Type B pancreatic cell (in vitro differentiated cells): ENCODE measurements at regions not wholly inside any gene's neighbourhood (a gene's known extent, or its start where the extent isn't known, plus 50 kb on each side); places are given as distances from the start of the nearest gene placed in this dataset.

ENCODE experiments used
- DNase-seq: peaks from one replicate; pipeline ENCODE4 v3.0.0; 2021; ENCODE audit warnings: mixed read lengths; ENCODE audit not compliant: unreplicated experiment; ENCODE audit errors: extremely low spot score
- H3K27ac Mint-ChIP-seq: 2 replicates; pipeline ENCODE4 v1.8.0; 2021; ENCODE audit warnings: mild to moderate bottlenecking, mixed read lengths
- H3K27me3 Mint-ChIP-seq: 2 replicates; pipeline ENCODE4 v1.8.0; 2021; ENCODE audit warnings: mixed read lengths
- H3K36me3 Mint-ChIP-seq: 2 replicates; pipeline ENCODE4 v1.8.0; 2021; ENCODE audit warnings: mixed read lengths
- H3K4me1 Mint-ChIP-seq: one replicate; pipeline ENCODE4 v1.8.0; 2021; ENCODE audit warnings: mixed read lengths; ENCODE audit not compliant: unreplicated experiment
- H3K4me3 Mint-ChIP-seq: 2 replicates; pipeline ENCODE4 v1.8.0; 2021; ENCODE audit warnings: mild to moderate bottlenecking, mixed read lengths
- H3K9me3 Mint-ChIP-seq: 2 replicates; pipeline ENCODE4 v1.8.0; 2021; ENCODE audit warnings: mixed read lengths
- CTCF ChIP-seq: fragments of 200-600 bp; sonication (generic); conservative IDR thresholded peaks from 2 replicates; pipeline ENCODE4 v1.5.0; 2021; ENCODE audit warnings: antibody characterized with exemption, mild to moderate bottlenecking

- no peak for TF ChIP-seq CTCF
- H3K36me3 Mint-ChIP-seq = no peaks in the 10 kb centered on the region
- no peaks in the 10 kb centered on the region for H3K27me3 Mint-ChIP-seq
- DNase-seq = no peak
- no peaks in the 10 kb centered on the region for H3K4me1 Mint-ChIP-seq
- H3K9me3 Mint-ChIP-seq = no peaks in the 10 kb centered on the region
- H3K27ac Mint-ChIP-seq = no peak overlapping the region
- no peak overlapping the region for H3K4me3 Mint-ChIP-seq
Observed at GRCh38 chr20:7692478-7692877, 247.8 kb downstream of the HAO1 start.

GRCh38 chr20:7693761-7694160, 246.5 kb downstream of the HAO1 start:
- DNase-seq = no peak
- Mint-ChIP-seq H3K27me3 (no peaks in the 10 kb centered on the region), H3K36me3 (no peaks in the 10 kb centered on the region), H3K4me1 (no peaks in the 10 kb centered on the region), H3K27ac (no peak overlapping the region), H3K4me3 (no peak overlapping the region), H3K9me3 (no peaks in the 10 kb centered on the region)
- no peak for TF ChIP-seq CTCF

- Mint-ChIP-seq H3K4me1 (no peaks in the 10 kb centered on the region), H3K4me3 (no peak overlapping the region), H3K9me3 (no peaks in the 10 kb centered on the region), H3K27ac (no peak overlapping the region), H3K36me3 (no peaks in the 10 kb centered on the region), H3K27me3 (no peaks in the 10 kb centered on the region)
- TF ChIP-seq CTCF = no peak
- DNase-seq = no peak
Observed at GRCh38 chr20:7695051-7695495, 245.2 kb downstream of the HAO1 start.

GRCh38 chr20:7695635-7696034, 244.6 kb downstream of the HAO1 start:
- Mint-ChIP-seq H3K27me3 (no peaks in the 10 kb centered on the region), H3K27ac (no peak overlapping the region), H3K9me3 (no peaks in the 10 kb centered on the region), H3K4me3 (no peak overlapping the region), H3K36me3 (no peaks in the 10 kb centered on the region), H3K4me1 (no peaks in the 10 kb centered on the region)
- no peak for TF ChIP-seq CTCF
- no peak for DNase-seq

GRCh38 chr20:7696311-7696710, 243.9 kb downstream of the HAO1 start:
- no peaks in the 10 kb centered on the region for H3K4me1 Mint-ChIP-seq
- no peaks in the 10 kb centered on the region for H3K27me3 Mint-ChIP-seq
- H3K4me3 Mint-ChIP-seq = no peak overlapping the region
- TF ChIP-seq CTCF = no peak
- H3K36me3 Mint-ChIP-seq = no peaks in the 10 kb centered on the region
- no peaks in the 10 kb centered on the region for H3K9me3 Mint-ChIP-seq
- no peak for DNase-seq
- no peak overlapping the region for H3K27ac Mint-ChIP-seq

- no peak for DNase-seq
- Mint-ChIP-seq H3K36me3 (no peaks in the 10 kb centered on the region), H3K4me1 (no peaks in the 10 kb centered on the region), H3K4me3 (no peak overlapping the region), H3K27ac (no peak overlapping the region), H3K27me3 (peaks cover 3% of the 10 kb centered on the region), H3K9me3 (no peaks in the 10 kb centered on the region)
- TF ChIP-seq CTCF = no peak
Observed at GRCh38 chr20:7702141-7702540, 238.1 kb downstream of the HAO1 start.
